Neutrophil (primary cell): ENCODE measurements at regions not wholly inside any gene's neighbourhood (a gene's known extent, or its start where the extent isn't known, plus 50 kb on each side); places are given as distances from the start of the nearest gene placed in this dataset.

ENCODE experiments used
- H3K27ac ChIP-seq: fragments of 200-600 bp; sonication (generic); 2 replicates; pipeline ENCODE4 v1.5.1; 2016; ENCODE audit warnings: mild to moderate bottlenecking, moderate library complexity
- H3K27me3 ChIP-seq: fragments of 200-600 bp; sonication (generic); 2 replicates; pipeline ENCODE4 v1.6.0; 2016; ENCODE audit warnings: mild to moderate bottlenecking
- H3K36me3 ChIP-seq: fragments of 200-600 bp; sonication (generic); 2 replicates; pipeline ENCODE4 v1.5.1; 2017
- H3K4me1 ChIP-seq, 2 experiments: fragments of 200-600 bp in 1 of 2; sonication (generic) in 1 of 2; 1 replicate in 1 of 2; 2 replicates in 1 of 2; pipeline versions ENCODE4 v1.5.1 to v1.6.1; 2013 to 2016; ENCODE audit warnings: low read depth in 1 of 2, low read length in 1 of 2, mild to moderate bottlenecking in 1 of 2, moderate library complexity in 1 of 2; ENCODE audit not compliant: control insufficient read depth in 1 of 2, insufficient read depth in 1 of 2
- H3K4me3 ChIP-seq, 2 experiments: fragments of 200-600 bp in 1 of 2; sonication (generic) in 1 of 2; 1 replicate in 1 of 2; 2 replicates in 1 of 2; pipeline ENCODE4 v1.5.1; 2013 to 2016; ENCODE audit warnings: low read depth in 1 of 2, low read length in 1 of 2, mild to moderate bottlenecking in 1 of 2, moderate library complexity in 1 of 2
- H3K9me3 ChIP-seq: fragments of 200-600 bp; sonication (generic); 2 replicates; pipeline ENCODE4 v1.5.1; 2016
- CTCF ChIP-seq: fragments of 200-600 bp; sonication (generic); IDR thresholded peaks from 2 replicates; pipeline ENCODE4 v1.5.1; 2016; ENCODE audit warnings: antibody characterized with exemption

GRCh38 chr1:50349242-50349565 is 74.0 kb downstream of the DMRTA2 start:
- H3K27ac ChIP-seq: no peak overlapping the region
- H3K4me3 ChIP-seq: no peak overlapping the region
- no peak for TF ChIP-seq CTCF
- H3K4me1 ChIP-seq: no peaks in the 10 kb centered on the region
- H3K9me3 ChIP-seq: no peaks in the 10 kb centered on the region
- no peaks in the 10 kb centered on the region for H3K36me3 ChIP-seq
- peaks cover 5% of the 10 kb centered on the region for H3K27me3 ChIP-seq

- Histone ChIP-seq H3K4me1 (no peaks in the 10 kb centered on the region), H3K9me3 (no peaks in the 10 kb centered on the region), H3K36me3 (no peaks in the 10 kb centered on the region), H3K4me3 (no peak overlapping the region), H3K27ac (no peak overlapping the region), H3K27me3 (peaks cover 5% of the 10 kb centered on the region)
- peak; percentile 79 for TF ChIP-seq CTCF
Observed at GRCh38 chr1:50348449-50349241, 74.6 kb downstream of the DMRTA2 start.

GRCh38 chr1:50347933-50348332 is 75.3 kb downstream of the DMRTA2 start:
- no peak overlapping the region for H3K4me3 ChIP-seq
- H3K27ac ChIP-seq: no peak overlapping the region
- no peaks in the 10 kb centered on the region for H3K36me3 ChIP-seq
- no peaks in the 10 kb centered on the region for H3K9me3 ChIP-seq
- no peak for TF ChIP-seq CTCF
- H3K27me3 ChIP-seq: peaks cover 5% of the 10 kb centered on the region
- no peaks in the 10 kb centered on the region for H3K4me1 ChIP-seq

- no peak overlapping the region for H3K27ac ChIP-seq
- no peaks in the 10 kb centered on the region for H3K36me3 ChIP-seq
- H3K27me3 ChIP-seq: peaks cover 15% of the 10 kb centered on the region
- H3K9me3 ChIP-seq: no peaks in the 10 kb centered on the region
- H3K4me3 ChIP-seq: no peak overlapping the region
- TF ChIP-seq CTCF: no peak
- H3K4me1 ChIP-seq: no peaks in the 10 kb centered on the region
Observed at GRCh38 chr1:50346621-50347020, 76.6 kb downstream of the DMRTA2 start.

GRCh38 chr1:50343323-50343722 is 79.9 kb downstream of the DMRTA2 start:
- no peak for TF ChIP-seq CTCF
- H3K36me3 ChIP-seq: no peaks in the 10 kb centered on the region

More at GRCh38 chr1:50343323-50343722, 79.9 kb downstream of the DMRTA2 start:
- H3K4me3 ChIP-seq: no peak overlapping the region
- peaks cover 32% of the 10 kb centered on the region for H3K27me3 ChIP-seq
- no peaks in the 10 kb centered on the region for H3K9me3 ChIP-seq
- H3K4me1 ChIP-seq: no peaks in the 10 kb centered on the region
- H3K27ac ChIP-seq: no peak overlapping the region
